ENCODE measurements at regions not wholly inside any gene's neighbourhood (a gene's known extent, or its start where the extent isn't known, plus 50 kb on each side); places are given as distances from the start of the nearest gene placed in this dataset.

- no peak overlapping the region for H3K4me3 ChIP-seq (ENCODE audit: low read depth, low read length)
- no peaks in the 10 kb centered on the region for H3K9me3 ChIP-seq (ENCODE audit: control insufficient read depth, insufficient read depth, low read length)
- no peak for DNase-seq (ENCODE audit: low read depth in 4 of 6, low spot score in 6 of 6)
- no peak overlapping the region for H3K27ac ChIP-seq (ENCODE audit: low read depth, low read length)
- H3K36me3 ChIP-seq (ENCODE audit: control insufficient read depth, insufficient read depth, low read length), result no peaks in the 10 kb centered on the region
- H3K27me3 ChIP-seq (ENCODE audit: control insufficient read depth, insufficient read depth, low read length), result no peaks in the 10 kb centered on the region
- no peaks in the 10 kb centered on the region for H3K4me1 ChIP-seq (ENCODE audit: control insufficient read depth, insufficient read depth, low read length)
Observed at GRCh38 chr4:85318415-85318814, 156.5 kb upstream of the ARHGAP24 start.

DNA sequence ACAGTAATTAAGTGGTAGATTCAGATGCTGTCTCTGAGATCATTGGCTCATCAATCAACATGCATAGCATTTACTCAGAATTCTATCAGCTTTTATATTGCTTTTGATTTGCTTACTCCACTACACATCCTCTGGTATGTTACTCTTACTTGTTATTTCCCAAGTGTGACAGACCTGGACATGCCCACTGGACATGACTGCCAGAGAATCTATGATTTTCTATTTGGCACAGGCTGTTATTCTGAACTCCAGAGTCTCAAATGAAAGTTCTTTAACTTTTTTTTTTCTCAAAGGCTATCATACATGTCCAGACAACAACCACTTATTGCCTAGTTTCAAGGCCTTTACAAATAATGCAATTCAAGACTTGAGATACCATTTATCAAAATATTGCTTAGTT lies 116.1 kb upstream of the ARHGAP24 start:
- H3K27me3 ChIP-seq (ENCODE audit: control insufficient read depth, insufficient read depth, low read length), result no peaks in the 10 kb centered on the region
- H3K9me3 ChIP-seq (ENCODE audit: control insufficient read depth, insufficient read depth, low read length), result peaks cover 5% of the 10 kb centered on the region
- no peak for DNase-seq (ENCODE audit: low read depth in 4 of 6, low spot score in 6 of 6)

DNA sequence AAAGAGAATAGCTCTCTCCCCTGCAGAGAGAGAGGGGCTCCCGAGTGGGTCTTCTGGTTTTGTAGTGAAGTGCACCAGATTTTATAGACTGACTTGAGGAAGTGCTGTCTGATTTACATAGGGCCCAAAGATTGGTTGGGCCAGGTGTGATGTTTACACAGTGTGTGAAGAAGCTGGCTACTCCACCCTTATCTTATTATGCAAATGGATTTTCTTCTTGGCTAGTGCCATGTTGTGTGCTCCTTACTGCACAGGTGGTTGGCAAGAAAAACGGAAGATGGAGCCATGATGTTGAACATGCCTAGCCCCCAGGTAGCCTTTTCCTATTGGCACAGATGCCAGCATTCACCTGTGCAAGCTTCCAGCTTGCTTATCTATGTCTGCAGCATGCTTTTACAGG lies 112.4 kb upstream of the ARHGAP24 start:
- Histone ChIP-seq H3K9me3 (ENCODE audit: control insufficient read depth, insufficient read depth, low read length) (peaks cover 5% of the 10 kb centered on the region), H3K36me3 (ENCODE audit: control insufficient read depth, insufficient read depth, low read length) (no peaks in the 10 kb centered on the region), H3K27me3 (ENCODE audit: control insufficient read depth, insufficient read depth, low read length) (no peaks in the 10 kb centered on the region), H3K4me3 (ENCODE audit: low read depth, low read length) (no peak overlapping the region), H3K4me1 (ENCODE audit: control insufficient read depth, insufficient read depth, low read length) (no peaks in the 10 kb centered on the region), H3K27ac (ENCODE audit: low read depth, low read length) (no peak overlapping the region)
- WGBS (ENCODE audit: insufficient coverage), result 100% methylated on average over 2 of the region's 2 CpGs
- no peak for DNase-seq (ENCODE audit: low read depth in 4 of 6, low spot score in 6 of 6)

More for the DNA sequence above, 116.1 kb upstream of the ARHGAP24 start:
- Histone ChIP-seq H3K36me3 (ENCODE audit: control insufficient read depth, insufficient read depth, low read length) (no peaks in the 10 kb centered on the region), H3K4me1 (ENCODE audit: control insufficient read depth, insufficient read depth, low read length) (no peaks in the 10 kb centered on the region), H3K27ac (ENCODE audit: low read depth, low read length) (no peak overlapping the region), H3K4me3 (ENCODE audit: low read depth, low read length) (no peak overlapping the region)

DNA sequence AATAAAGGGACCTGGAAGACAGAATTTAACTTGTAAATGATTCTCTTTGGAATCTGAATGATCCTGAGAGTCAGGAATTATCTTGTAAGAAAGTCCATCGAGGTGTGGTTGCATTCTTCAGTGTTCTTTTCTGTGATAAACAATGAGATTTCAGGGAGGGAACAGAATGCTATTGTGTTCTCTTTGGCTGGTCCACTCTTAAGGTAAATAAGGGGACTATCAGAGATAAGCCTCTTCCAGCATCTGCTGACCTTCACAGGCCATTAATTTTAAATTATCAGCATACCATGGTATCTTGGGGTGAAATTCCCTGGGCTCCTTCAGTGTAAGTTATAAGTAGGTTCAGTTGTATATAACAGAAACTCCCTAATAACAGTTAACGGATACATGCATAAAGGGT lies 107.1 kb upstream of the ARHGAP24 start:
- WGBS (ENCODE audit: insufficient coverage), result no CpG with 5 or more reads among the region's 2 CpGs
- no peaks in the 10 kb centered on the region for H3K36me3 ChIP-seq (ENCODE audit: control insufficient read depth, insufficient read depth, low read length)
- H3K4me3 ChIP-seq (ENCODE audit: low read depth, low read length), result no peak overlapping the region
- H3K9me3 ChIP-seq (ENCODE audit: control insufficient read depth, insufficient read depth, low read length), result no peaks in the 10 kb centered on the region
- H3K27me3 ChIP-seq (ENCODE audit: control insufficient read depth, insufficient read depth, low read length), result no peaks in the 10 kb centered on the region
- H3K27ac ChIP-seq (ENCODE audit: low read depth, low read length), result no peak overlapping the region
- no peaks in the 10 kb centered on the region for H3K4me1 ChIP-seq (ENCODE audit: control insufficient read depth, insufficient read depth, low read length)
- DNase-seq (ENCODE audit: low read depth in 4 of 6, low spot score in 6 of 6), result no peak

GRCh38 chr4:85368240-85368639 lies 106.7 kb upstream of the ARHGAP24 start:
- Histone ChIP-seq H3K9me3 (ENCODE audit: control insufficient read depth, insufficient read depth, low read length) (no peaks in the 10 kb centered on the region), H3K27me3 (ENCODE audit: control insufficient read depth, insufficient read depth, low read length) (no peaks in the 10 kb centered on the region), H3K27ac (ENCODE audit: low read depth, low read length) (no peak overlapping the region), H3K4me1 (ENCODE audit: control insufficient read depth, insufficient read depth, low read length) (no peaks in the 10 kb centered on the region), H3K36me3 (ENCODE audit: control insufficient read depth, insufficient read depth, low read length) (no peaks in the 10 kb centered on the region), H3K4me3 (ENCODE audit: low read depth, low read length) (no peak overlapping the region)
- DNase-seq (ENCODE audit: low read depth in 4 of 6, low spot score in 6 of 6), result no peak
- WGBS (ENCODE audit: insufficient coverage), result 40% methylated on average over 1 of the region's 3 CpGs

DNA sequence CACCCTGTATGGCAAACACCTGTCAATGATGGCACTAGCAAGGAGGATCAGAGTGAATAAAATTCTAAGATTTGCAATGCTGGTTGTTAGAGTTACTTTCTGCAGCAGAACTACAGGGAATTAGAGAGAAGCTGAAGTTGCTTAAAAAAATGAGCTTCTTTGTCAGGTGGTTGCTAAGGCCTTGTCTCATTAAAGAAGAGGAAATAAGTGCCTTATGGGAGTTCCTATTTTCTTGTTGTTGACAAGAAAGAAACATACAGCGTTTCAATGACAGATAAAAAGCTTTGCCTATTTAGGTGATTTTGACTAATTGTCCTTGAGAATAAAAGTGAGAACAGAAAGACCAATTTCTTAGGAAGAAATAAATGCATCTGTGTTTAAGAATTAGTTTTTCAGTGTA lies 106.0 kb upstream of the ARHGAP24 start:
- Histone ChIP-seq H3K4me1 (ENCODE audit: control insufficient read depth, insufficient read depth, low read length) (no peaks in the 10 kb centered on the region), H3K9me3 (ENCODE audit: control insufficient read depth, insufficient read depth, low read length) (no peaks in the 10 kb centered on the region), H3K27me3 (ENCODE audit: control insufficient read depth, insufficient read depth, low read length) (no peaks in the 10 kb centered on the region), H3K27ac (ENCODE audit: low read depth, low read length) (no peak overlapping the region), H3K36me3 (ENCODE audit: control insufficient read depth, insufficient read depth, low read length) (no peaks in the 10 kb centered on the region), H3K4me3 (ENCODE audit: low read depth, low read length) (no peak overlapping the region)
- DNase-seq (ENCODE audit: low read depth in 4 of 6, low spot score in 6 of 6), result peak in 1 of 6 donors; percentile 25
- WGBS (ENCODE audit: insufficient coverage), result 29% methylated on average over 1 of the region's 1 CpG

DNA sequence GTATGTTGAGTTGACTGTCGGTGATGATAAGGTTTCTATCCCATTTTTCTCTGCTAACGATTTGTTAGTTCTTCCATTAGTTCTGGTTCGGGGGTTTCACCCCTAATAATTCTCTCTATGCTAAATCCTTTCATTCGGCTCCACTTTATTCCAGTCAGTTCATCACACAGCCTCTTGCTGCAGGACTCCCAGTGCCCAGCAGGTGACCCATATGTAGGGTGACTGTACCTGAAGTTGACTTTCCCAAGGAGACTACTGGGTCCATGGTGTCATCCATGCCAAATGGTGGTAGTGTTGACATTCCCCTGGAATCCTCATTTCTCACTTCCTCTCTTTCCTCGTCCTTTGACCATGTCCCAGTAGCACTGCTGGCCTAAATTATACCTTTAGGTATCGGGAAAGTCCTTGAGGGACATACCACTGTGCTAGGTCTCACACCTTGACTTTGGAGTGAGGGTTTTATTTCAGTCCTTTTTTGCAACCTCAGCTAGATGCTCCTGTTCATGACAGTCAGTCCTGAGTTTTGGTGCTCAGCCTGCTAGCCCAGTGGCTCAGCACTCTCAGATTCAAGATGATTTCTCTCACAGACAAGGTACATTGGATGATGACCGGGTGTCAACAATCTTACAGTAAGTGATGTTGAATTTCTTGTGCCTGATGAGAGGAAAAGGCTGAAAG lies 105.1 kb upstream of the ARHGAP24 start:
- DNase-seq (ENCODE audit: low read depth in 4 of 6, low spot score in 6 of 6), result no peak
- H3K4me3 ChIP-seq (ENCODE audit: low read depth, low read length), result no peak overlapping the region
- no peaks in the 10 kb centered on the region for H3K36me3 ChIP-seq (ENCODE audit: control insufficient read depth, insufficient read depth, low read length)
- no peaks in the 10 kb centered on the region for H3K9me3 ChIP-seq (ENCODE audit: control insufficient read depth, insufficient read depth, low read length)
- H3K4me1 ChIP-seq (ENCODE audit: control insufficient read depth, insufficient read depth, low read length), result no peaks in the 10 kb centered on the region
- H3K27me3 ChIP-seq (ENCODE audit: control insufficient read depth, insufficient read depth, low read length), result no peaks in the 10 kb centered on the region
- 79% methylated on average over 2 of the region's 7 CpGs for WGBS (ENCODE audit: insufficient coverage)
- H3K27ac ChIP-seq (ENCODE audit: low read depth, low read length), result no peak overlapping the region

DNA sequence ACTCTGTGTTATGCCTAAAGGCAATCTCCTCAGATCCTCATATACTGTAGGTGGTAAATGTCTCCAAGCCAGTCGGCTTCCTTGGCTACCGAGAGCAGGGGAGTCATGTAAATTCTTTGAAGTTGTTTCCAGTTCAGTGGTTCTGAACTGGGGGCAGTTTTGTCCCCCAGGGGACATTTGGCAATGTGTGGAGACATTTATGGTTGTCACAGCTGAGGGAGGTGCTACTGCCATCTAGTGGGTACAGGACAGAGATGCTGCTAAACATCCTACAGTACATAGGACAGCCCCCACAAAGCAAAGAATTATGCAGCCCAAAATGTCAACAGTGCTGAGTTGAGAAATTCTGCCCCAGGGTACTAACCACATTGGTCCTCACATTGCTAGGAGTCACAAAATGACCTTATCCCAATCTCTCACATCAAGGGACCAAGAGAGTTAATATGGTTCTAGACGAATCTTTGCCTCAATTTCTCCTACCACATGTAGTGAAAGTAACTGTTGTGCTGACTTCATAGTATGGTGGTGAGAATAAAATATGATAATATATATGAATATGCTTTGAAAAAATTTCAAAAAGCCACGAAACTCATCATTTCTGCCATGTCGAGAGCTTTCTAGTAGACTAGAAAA lies 104.4 kb upstream of the ARHGAP24 start:
- 94% methylated on average over 2 of the region's 5 CpGs for WGBS (ENCODE audit: insufficient coverage)
- no peak overlapping the region for H3K27ac ChIP-seq (ENCODE audit: low read depth, low read length)
- peak in 2 of 6 donors; percentile 28 to 43 for DNase-seq (ENCODE audit: low read depth in 4 of 6, low spot score in 6 of 6)

GRCh38 chr4:85372966-85373365 lies 102.0 kb upstream of the ARHGAP24 start:
- H3K27ac ChIP-seq (ENCODE audit: low read depth, low read length), result no peak overlapping the region
- peak in 1 of 6 donors; percentile 62 for DNase-seq (ENCODE audit: low read depth in 4 of 6, low spot score in 6 of 6)
- WGBS (ENCODE audit: insufficient coverage), result no CpG with 5 or more reads among the region's 4 CpGs

More for the DNA sequence above, 104.4 kb upstream of the ARHGAP24 start:
- H3K9me3 ChIP-seq (ENCODE audit: control insufficient read depth, insufficient read depth, low read length), result no peaks in the 10 kb centered on the region
- H3K4me1 ChIP-seq (ENCODE audit: control insufficient read depth, insufficient read depth, low read length), result no peaks in the 10 kb centered on the region
- no peak overlapping the region for H3K4me3 ChIP-seq (ENCODE audit: low read depth, low read length)
- H3K36me3 ChIP-seq (ENCODE audit: control insufficient read depth, insufficient read depth, low read length), result no peaks in the 10 kb centered on the region
- H3K27me3 ChIP-seq (ENCODE audit: control insufficient read depth, insufficient read depth, low read length), result no peaks in the 10 kb centered on the region

DNA sequence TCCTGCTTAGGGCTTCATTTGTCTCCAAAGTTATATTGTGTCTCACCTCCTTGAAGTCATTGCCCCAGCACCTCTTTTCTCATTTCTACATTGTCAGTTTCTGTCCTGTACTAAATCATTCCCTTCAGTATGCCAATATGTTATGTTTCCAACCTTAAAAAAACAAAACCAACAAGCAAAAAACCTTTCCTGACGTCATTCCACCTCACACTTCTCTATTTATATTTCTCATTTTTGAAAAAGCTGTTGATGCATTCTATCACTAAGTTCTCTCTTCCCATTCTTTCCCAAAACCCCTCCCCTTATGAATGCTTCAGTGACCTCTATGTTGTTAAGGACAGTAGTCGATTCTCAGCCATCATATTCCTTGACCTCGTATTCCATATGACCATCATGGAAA lies 98.7 kb upstream of the ARHGAP24 start:
- WGBS (ENCODE audit: insufficient coverage), result 100% methylated on average over 2 of the region's 3 CpGs
- Histone ChIP-seq H3K27me3 (ENCODE audit: control insufficient read depth, insufficient read depth, low read length) (no peaks in the 10 kb centered on the region), H3K9me3 (ENCODE audit: control insufficient read depth, insufficient read depth, low read length) (no peaks in the 10 kb centered on the region), H3K36me3 (ENCODE audit: control insufficient read depth, insufficient read depth, low read length) (no peaks in the 10 kb centered on the region), H3K4me1 (ENCODE audit: control insufficient read depth, insufficient read depth, low read length) (no peaks in the 10 kb centered on the region), H3K27ac (ENCODE audit: low read depth, low read length) (no peak overlapping the region), H3K4me3 (ENCODE audit: low read depth, low read length) (no peak overlapping the region)
- DNase-seq (ENCODE audit: low read depth in 4 of 6, low spot score in 6 of 6), result no peak

More at GRCh38 chr4:85372966-85373365, 102.0 kb upstream of the ARHGAP24 start:
- Histone ChIP-seq H3K9me3 (ENCODE audit: control insufficient read depth, insufficient read depth, low read length) (no peaks in the 10 kb centered on the region), H3K36me3 (ENCODE audit: control insufficient read depth, insufficient read depth, low read length) (no peaks in the 10 kb centered on the region), H3K27me3 (ENCODE audit: control insufficient read depth, insufficient read depth, low read length) (no peaks in the 10 kb centered on the region), H3K4me3 (ENCODE audit: low read depth, low read length) (no peak overlapping the region), H3K4me1 (ENCODE audit: control insufficient read depth, insufficient read depth, low read length) (no peaks in the 10 kb centered on the region)

Data from spinal cord (tissue), 9 donors.